Central memory CD8-positive, alpha-beta T cell (primary cell): ENCODE measurements at regions not wholly inside any gene's neighbourhood (a gene's known extent, or its start where the extent isn't known, plus 50 kb on each side); places are given as distances from the start of the nearest gene placed in this dataset.
A peak's percentile ranks its signal among the peaks of the same experiment; 100 is the strongest.

ENCODE experiments used
- ATAC-seq: fragments of 150-1000 bp; cut with Tn5 transposase; replicated peaks from 2 replicates; pipeline ENCODE4 v1.10.0; 2022; ENCODE audit warnings: mild to moderate bottlenecking, moderate FRiP score, moderate number of reproducible peaks; ENCODE audit not compliant: poor library complexity, severe bottlenecking; ENCODE audit errors: extremely low read depth
- DNase-seq, 2 donors: peaks; one replicate each; pipeline ENCODE4 v3.0.0; 2021; ENCODE audit warnings: low spot score in 2 of 2
- H3K27ac Mint-ChIP-seq: one replicate; pipeline ENCODE4 v1.8.0; 2022; ENCODE audit warnings: low read depth, mild to moderate bottlenecking, moderate library complexity, mixed read lengths
- H3K27me3 Mint-ChIP-seq: one replicate; pipeline ENCODE4 v1.8.0; 2022; ENCODE audit warnings: mixed read lengths
- H3K36me3 Mint-ChIP-seq: one replicate; pipeline ENCODE4 v1.8.0; 2022; ENCODE audit warnings: mild to moderate bottlenecking, moderate library complexity, mixed read lengths; ENCODE audit not compliant: insufficient read depth
- H3K4me1 Mint-ChIP-seq: one replicate; pipeline ENCODE4 v1.8.0; 2022; ENCODE audit warnings: mixed read lengths
- H3K4me3 Mint-ChIP-seq: one replicate; pipeline ENCODE4 v1.8.0; 2022; ENCODE audit warnings: mild to moderate bottlenecking, moderate library complexity, mixed read lengths
- H3K9me3 Mint-ChIP-seq: one replicate; pipeline ENCODE4 v1.8.0; 2022; ENCODE audit warnings: mixed read lengths

DNA sequence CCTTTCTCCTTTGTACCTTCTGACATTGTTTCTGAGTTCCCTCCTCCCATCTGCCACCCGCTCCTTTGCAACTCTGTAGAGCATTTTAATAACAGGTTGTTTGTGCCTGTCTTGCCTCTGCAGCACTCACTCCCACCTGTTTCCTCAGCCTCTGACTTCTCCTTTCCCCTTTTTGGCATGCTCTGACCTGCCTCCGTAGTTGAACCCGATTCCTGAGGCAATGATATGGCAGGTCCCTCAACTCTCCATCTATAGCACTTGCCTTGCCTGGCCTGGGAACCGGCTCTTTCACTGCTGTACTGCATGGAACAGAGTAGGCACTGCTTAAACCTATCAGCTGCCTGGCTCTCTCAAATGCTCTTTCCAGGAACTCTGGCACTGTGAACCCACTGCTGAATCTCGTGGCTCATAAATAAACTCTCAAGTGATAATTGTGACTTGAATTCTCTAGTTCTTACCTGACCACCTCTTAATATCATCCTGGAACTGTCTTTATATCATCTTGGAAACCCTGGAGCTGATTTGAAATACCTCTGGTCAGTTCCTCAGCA is 50.3 kb downstream of the UTRN start:
- Mint-ChIP-seq H3K4me1 (peaks cover 60% of the 10 kb centered on the region), H3K36me3 (peaks cover 11% of the 10 kb centered on the region), H3K9me3 (no peaks in the 10 kb centered on the region), H3K27ac (peak overlapping the region; percentile 92), H3K4me3 (peak overlapping the region; percentile 74), H3K27me3 (no peaks in the 10 kb centered on the region)
- DNase-seq: no peak
- no peak for ATAC-seq

- H3K9me3 Mint-ChIP-seq: no peaks in the 10 kb centered on the region
- peaks cover 11% of the 10 kb centered on the region for H3K36me3 Mint-ChIP-seq
- H3K27me3 Mint-ChIP-seq: no peaks in the 10 kb centered on the region
- peak overlapping the region; percentile 74 for H3K4me3 Mint-ChIP-seq
- no peak for DNase-seq
- H3K27ac Mint-ChIP-seq: peak overlapping the region; percentile 92
- H3K4me1 Mint-ChIP-seq: peaks cover 66% of the 10 kb centered on the region
- ATAC-seq: peak; percentile 32
Observed at GRCh38 chr6:144335914-144336313, 50.8 kb downstream of the UTRN start.

DNA sequence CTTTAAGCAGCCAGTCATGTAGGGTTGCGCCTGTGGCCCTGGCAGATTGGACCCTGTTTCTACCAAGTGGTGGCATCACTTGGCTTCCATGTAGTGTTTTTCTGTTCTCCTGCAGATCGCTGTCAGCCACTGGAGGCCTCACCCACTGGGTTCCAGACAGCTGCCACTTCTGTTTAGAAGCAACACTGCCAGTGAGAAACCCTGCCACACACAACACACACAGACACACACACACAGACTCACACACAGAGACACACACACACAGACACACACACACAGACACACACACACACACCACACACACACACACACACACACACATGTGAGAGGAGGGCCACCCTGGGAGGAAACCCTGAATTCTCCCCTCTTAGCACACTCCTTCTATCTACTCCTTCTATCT is 51.8 kb downstream of the UTRN start:
- no peaks in the 10 kb centered on the region for H3K9me3 Mint-ChIP-seq
- ATAC-seq (no peak), DNase-seq (no peak)
- no peaks in the 10 kb centered on the region for H3K27me3 Mint-ChIP-seq
- H3K27ac Mint-ChIP-seq: peak overlapping the region; percentile 82
- H3K4me3 Mint-ChIP-seq: no peak overlapping the region
- peaks cover 69% of the 10 kb centered on the region for H3K4me1 Mint-ChIP-seq
- H3K36me3 Mint-ChIP-seq: peaks cover 11% of the 10 kb centered on the region

GRCh38 chr6:144338474-144338873 is 53.3 kb downstream of the UTRN start:
- Mint-ChIP-seq H3K9me3 (no peaks in the 10 kb centered on the region), H3K4me1 (peaks cover 79% of the 10 kb centered on the region), H3K27me3 (no peaks in the 10 kb centered on the region), H3K27ac (peak overlapping the region; percentile 55), H3K4me3 (no peak overlapping the region), H3K36me3 (peaks cover 9% of the 10 kb centered on the region)
- ATAC-seq (no peak), DNase-seq (no peak)

DNA sequence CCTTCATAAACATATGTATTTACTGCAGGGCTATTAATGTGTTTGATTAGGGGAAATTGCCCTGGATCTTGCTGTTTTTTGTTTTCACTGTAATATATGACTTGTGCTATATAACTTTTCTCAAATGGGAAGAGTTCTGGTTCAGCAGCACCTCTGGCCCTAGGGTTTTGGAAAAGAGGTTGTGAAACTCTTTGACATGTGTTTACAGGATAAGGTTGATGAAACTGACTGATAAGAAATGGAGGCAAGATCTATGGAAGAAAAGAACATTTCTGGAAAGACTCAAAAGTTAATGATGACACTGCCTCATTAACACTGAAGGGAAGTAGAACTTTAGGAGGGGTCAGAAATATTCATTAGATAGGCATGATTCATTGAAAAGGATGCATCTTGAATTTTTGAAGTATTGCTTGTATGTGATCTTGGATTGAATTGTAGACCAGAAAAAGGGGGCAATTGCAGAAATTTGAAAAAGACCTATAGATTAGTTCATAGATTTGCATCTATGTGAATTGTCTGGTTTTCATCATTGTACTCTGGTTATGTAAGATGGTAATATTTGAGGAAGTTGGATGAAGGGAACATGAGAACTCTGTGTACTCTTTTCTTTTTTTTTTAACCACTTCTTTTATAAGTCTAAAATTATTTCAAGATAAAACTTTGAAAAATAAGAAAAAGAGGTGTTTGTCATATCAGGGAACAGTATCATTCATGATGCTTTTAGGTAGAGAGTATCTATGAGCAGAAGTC is 54.0 kb downstream of the UTRN start:
- H3K9me3 Mint-ChIP-seq: no peaks in the 10 kb centered on the region
- no peak overlapping the region for H3K4me3 Mint-ChIP-seq
- no peaks in the 10 kb centered on the region for H3K27me3 Mint-ChIP-seq
- H3K36me3 Mint-ChIP-seq: peaks cover 13% of the 10 kb centered on the region
- ATAC-seq: no peak
- DNase-seq: no peak
- H3K27ac Mint-ChIP-seq: no peak overlapping the region
- H3K4me1 Mint-ChIP-seq: peaks cover 81% of the 10 kb centered on the region

- H3K27me3 Mint-ChIP-seq: no peaks in the 10 kb centered on the region
- peaks cover 18% of the 10 kb centered on the region for H3K36me3 Mint-ChIP-seq
- DNase-seq: no peak
- H3K4me3 Mint-ChIP-seq: no peak overlapping the region
- H3K27ac Mint-ChIP-seq: no peak overlapping the region
- H3K4me1 Mint-ChIP-seq: peaks cover 81% of the 10 kb centered on the region
- no peaks in the 10 kb centered on the region for H3K9me3 Mint-ChIP-seq
- ATAC-seq: no peak
Observed at GRCh38 chr6:144339859-144340452, 54.8 kb downstream of the UTRN start.

GRCh38 chr6:144340541-144341371 is 55.6 kb downstream of the UTRN start:
- H3K36me3 Mint-ChIP-seq: peaks cover 15% of the 10 kb centered on the region
- peaks cover 80% of the 10 kb centered on the region for H3K4me1 Mint-ChIP-seq
- DNase-seq (no peak), ATAC-seq (no peak)
- H3K9me3 Mint-ChIP-seq: no peaks in the 10 kb centered on the region
- H3K4me3 Mint-ChIP-seq: no peak overlapping the region
- H3K27ac Mint-ChIP-seq: peak overlapping the region; percentile 25
- no peaks in the 10 kb centered on the region for H3K27me3 Mint-ChIP-seq

DNA sequence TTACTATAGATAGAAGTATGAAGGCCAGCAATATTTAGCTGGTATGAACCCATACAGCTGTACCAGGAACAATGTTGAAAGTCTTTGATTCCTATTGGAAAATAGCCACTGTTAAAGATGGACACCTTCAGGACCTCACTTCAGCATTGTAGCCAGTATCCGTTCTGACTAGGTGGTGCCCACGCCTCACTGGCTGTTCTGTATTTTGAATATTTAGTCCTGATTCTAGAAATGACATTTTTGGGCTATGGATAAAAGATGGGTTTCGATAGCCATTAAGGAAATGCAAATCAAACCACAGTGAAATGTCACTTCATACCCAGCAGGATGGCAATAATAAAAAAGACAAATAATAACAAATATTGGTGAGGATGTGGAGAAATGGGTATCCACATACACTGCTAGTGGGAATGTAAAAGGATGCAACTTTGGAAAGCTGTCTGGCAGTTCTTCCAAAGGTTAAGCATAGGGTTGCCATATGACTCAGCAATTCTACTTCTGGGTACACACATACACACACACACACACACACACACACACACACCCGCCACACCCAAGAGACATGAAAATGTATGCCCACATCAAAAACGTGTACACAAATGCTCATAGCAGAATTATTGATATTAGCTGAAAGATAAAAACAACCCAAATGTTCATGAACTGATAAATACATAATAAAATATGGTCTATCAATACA is 56.8 kb downstream of the UTRN start:
- Mint-ChIP-seq H3K27ac (peak overlapping the region; percentile 95), H3K4me3 (no peak overlapping the region), H3K27me3 (no peaks in the 10 kb centered on the region), H3K4me1 (peaks cover 77% of the 10 kb centered on the region), H3K9me3 (no peaks in the 10 kb centered on the region), H3K36me3 (peaks cover 15% of the 10 kb centered on the region)
- ATAC-seq: no peak
- DNase-seq: no peak

GRCh38 chr6:144343701-144344428 is 58.7 kb downstream of the UTRN start:
- Mint-ChIP-seq H3K4me3 (peak overlapping the region; percentile 93), H3K4me1 (peaks cover 83% of the 10 kb centered on the region), H3K27ac (peak overlapping the region; percentile 95), H3K27me3 (no peaks in the 10 kb centered on the region), H3K9me3 (no peaks in the 10 kb centered on the region), H3K36me3 (peaks cover 13% of the 10 kb centered on the region)
- ATAC-seq: peak; percentile 74
- DNase-seq: peak in 1 of 2 donors; percentile 28

DNA sequence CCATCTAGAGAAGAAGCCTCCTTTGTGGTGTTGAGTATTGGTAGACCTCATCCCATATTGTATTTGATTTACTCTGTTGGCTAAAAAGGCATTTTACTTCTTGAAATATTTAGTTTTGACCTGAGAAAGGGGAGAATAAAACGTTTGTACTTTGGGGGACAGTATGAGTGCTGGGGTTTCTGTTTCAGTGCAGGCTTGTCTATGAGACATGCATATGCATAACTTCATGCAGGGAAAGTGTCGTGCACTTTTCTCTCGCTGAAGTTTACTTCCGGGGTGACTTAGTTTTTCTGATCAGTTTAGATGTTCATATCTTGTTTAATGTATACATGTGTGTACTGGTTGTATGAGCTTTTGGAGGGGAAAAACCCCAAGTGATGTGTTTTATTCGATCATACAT is 59.5 kb downstream of the UTRN start:
- Mint-ChIP-seq H3K4me3 (peak overlapping the region; percentile 93), H3K4me1 (peaks cover 86% of the 10 kb centered on the region), H3K27me3 (no peaks in the 10 kb centered on the region), H3K36me3 (peaks cover 14% of the 10 kb centered on the region), H3K9me3 (no peaks in the 10 kb centered on the region), H3K27ac (peak overlapping the region; percentile 95)
- no peak for DNase-seq
- ATAC-seq: peak; percentile 53

DNA sequence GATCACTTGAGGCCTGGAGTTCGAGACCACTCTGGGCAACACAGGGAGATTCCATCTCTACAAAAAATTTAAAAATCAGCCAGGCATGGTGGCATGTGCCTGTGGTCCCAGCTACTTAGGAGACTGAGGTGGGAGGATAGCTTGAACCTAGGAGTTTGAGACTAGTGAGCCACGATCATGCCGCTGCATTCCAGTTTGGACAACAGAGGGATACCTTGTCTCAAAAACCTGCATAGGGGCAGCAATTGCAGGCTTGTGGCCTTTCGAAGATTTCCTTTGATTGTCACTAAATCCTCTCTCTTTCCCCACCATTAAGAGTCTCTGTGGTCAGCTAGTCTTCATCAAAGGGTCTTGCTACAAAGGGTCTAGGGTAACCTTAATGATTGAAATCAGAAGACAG is 60.3 kb downstream of the UTRN start:
- no peaks in the 10 kb centered on the region for H3K27me3 Mint-ChIP-seq
- peaks cover 16% of the 10 kb centered on the region for H3K36me3 Mint-ChIP-seq
- DNase-seq (no peak), ATAC-seq (no peak)
- H3K4me1 Mint-ChIP-seq: peaks cover 91% of the 10 kb centered on the region
- H3K27ac Mint-ChIP-seq: peak overlapping the region; percentile 95
- H3K9me3 Mint-ChIP-seq: no peaks in the 10 kb centered on the region
- peak overlapping the region; percentile 93 for H3K4me3 Mint-ChIP-seq
